ENCODE measurements at regions not wholly inside any gene's neighbourhood (a gene's known extent, or its start where the extent isn't known, plus 50 kb on each side); places are given as distances from the start of the nearest gene placed in this dataset.
"Not testable (repeated sequence)": the region's sequence is repeated elsewhere in the genome, so short reads cannot be mapped to it uniquely, and the experiment has no call there.

- not testable (repeated sequence) for TF ChIP-seq CTCF, POLR2AphosphoS5 (IDR thresholded peaks at IDR 0.05)
These were observed 253.9 kb upstream of the UBASH3B start for GRCh38 chr11:122401581-122401980.
